Parathyroid adenoma (tissue), 2 donors: ENCODE measurements at regions not wholly inside any gene's neighbourhood (a gene's known extent, or its start where the extent isn't known, plus 50 kb on each side); places are given as distances from the start of the nearest gene placed in this dataset.
A peak's percentile ranks its signal among the peaks of the same experiment; 100 is the strongest.
"Not testable (repeated sequence)": the region's sequence is repeated elsewhere in the genome, so short reads cannot be mapped to it uniquely, and the experiment has no call there.

Source experiments
- H2AFZ ChIP-seq: fragments of 300-600 bp; sonication (generic); one replicate; pipeline ENCODE4 v1.7.0; 2017; ENCODE audit warnings: antibody characterized with exemption, mild to moderate bottlenecking
- H3K27ac ChIP-seq: fragments of 300-600 bp; sonication (generic); one replicate; pipeline ENCODE4 v1.7.0; 2017
- H3K27me3 ChIP-seq: fragments of 300-600 bp; sonication (generic); one replicate; pipeline ENCODE4 v1.7.0; 2017; ENCODE audit warnings: low read length; ENCODE audit not compliant: control insufficient read depth, insufficient read depth
- H3K36me3 ChIP-seq: fragments of 300-600 bp; sonication (generic); one replicate; pipeline ENCODE4 v1.7.0; 2017; ENCODE audit warnings: low read length; ENCODE audit not compliant: control insufficient read depth, insufficient read depth
- H3K4me1 ChIP-seq: fragments of 300-600 bp; sonication (generic); one replicate; pipeline ENCODE4 v1.7.0; 2017; ENCODE audit warnings: control low read depth
- H3K4me2 ChIP-seq: fragments of 300-600 bp; sonication (generic); one replicate; pipeline ENCODE4 v1.7.0; 2017; ENCODE audit warnings: low read length
- H3K4me3 ChIP-seq: fragments of 300-600 bp; sonication (generic); one replicate; pipeline ENCODE4 v1.7.0; 2017; ENCODE audit warnings: low read depth, low read length
- H3K79me2 ChIP-seq: fragments of 300-600 bp; sonication (generic); one replicate; pipeline ENCODE4 v1.7.0; 2017; ENCODE audit warnings: control low read depth
- H3K9ac ChIP-seq: fragments of 300-600 bp; sonication (generic); one replicate; pipeline ENCODE4 v1.7.0; 2017; ENCODE audit warnings: mild to moderate bottlenecking
- H3K9me3 ChIP-seq: fragments of 300-600 bp; sonication (generic); one replicate; pipeline ENCODE4 v1.7.0; 2017; ENCODE audit warnings: low read length; ENCODE audit not compliant: control insufficient read depth
- CTCF ChIP-seq: fragments of 300-600 bp; sonication (generic); IDR thresholded peaks from one replicate; pipeline ENCODE4 v1.7.0; 2017; ENCODE audit warnings: antibody characterized with exemption, mild to moderate bottlenecking
- donor health status: primary hyperparathyroidism.

GRCh38 chr7:66549466-66549865 lies 79.2 kb upstream of the KCTD7 start:
- Histone ChIP-seq H2AFZ (no peak overlapping the region), H3K27ac (no peak overlapping the region), H3K4me2 (no peak overlapping the region), H3K36me3 (no peaks in the 10 kb centered on the region), H3K27me3 (no peaks in the 10 kb centered on the region), H3K4me3 (no peak overlapping the region), H3K9me3 (no peaks in the 10 kb centered on the region), H3K9ac (no peak overlapping the region), H3K79me2 (peaks cover 18% of the 10 kb centered on the region), H3K4me1 (peaks cover 11% of the 10 kb centered on the region)
- TF ChIP-seq CTCF = no peak

- no peak overlapping the region for H2AFZ ChIP-seq
- H3K27ac ChIP-seq = peak overlapping the region; percentile 99
- H3K4me1 ChIP-seq = peaks cover 24% of the 10 kb centered on the region
- no peaks in the 10 kb centered on the region for H3K9me3 ChIP-seq
- H3K4me3 ChIP-seq = no peak overlapping the region
- no peak overlapping the region for H3K4me2 ChIP-seq
- H3K9ac ChIP-seq = no peak overlapping the region
- no peaks in the 10 kb centered on the region for H3K36me3 ChIP-seq
- H3K27me3 ChIP-seq = no peaks in the 10 kb centered on the region
- TF ChIP-seq CTCF = no peak
- peaks cover 23% of the 10 kb centered on the region for H3K79me2 ChIP-seq
These were observed 75.7 kb upstream of the KCTD7 start for GRCh38 chr7:66553001-66553400.

- not testable (repeated sequence) for H3K4me3 ChIP-seq, H3K36me3 ChIP-seq, H3K27me3 ChIP-seq, H3K4me2 ChIP-seq, H3K9me3 ChIP-seq
- peaks cover 30% of the 10 kb centered on the region for H3K79me2 ChIP-seq
- H3K4me1 ChIP-seq = peaks cover 24% of the 10 kb centered on the region
- peak overlapping the region; percentile 99 for H3K27ac ChIP-seq
- H3K9ac ChIP-seq = peak overlapping the region; percentile 3
- peak overlapping the region; percentile 17 for H2AFZ ChIP-seq
These were observed 75.0 kb upstream of the KCTD7 start for GRCh38 chr7:66553675-66554074.

GRCh38 chr7:66554291-66554690 lies 74.4 kb upstream of the KCTD7 start:
- H3K27me3 ChIP-seq, H3K36me3 ChIP-seq, H3K9me3 ChIP-seq: not testable (repeated sequence)
- Histone ChIP-seq H3K9ac (peak overlapping the region; percentile 3), H3K79me2 (peaks cover 32% of the 10 kb centered on the region), H2AFZ (peak overlapping the region; percentile 5), H3K27ac (peak overlapping the region; percentile 99), H3K4me3 (peak overlapping the region; percentile 36), H3K4me1 (peaks cover 24% of the 10 kb centered on the region), H3K4me2 (peak overlapping the region; percentile 21)

- peaks cover 24% of the 10 kb centered on the region for H3K4me1 ChIP-seq
- H3K4me3 ChIP-seq = peak overlapping the region; percentile 36
- peak overlapping the region; percentile 99 for H3K27ac ChIP-seq
- H3K4me2 ChIP-seq = peak overlapping the region; percentile 25
- H3K9ac ChIP-seq, H3K36me3 ChIP-seq, H3K9me3 ChIP-seq, H3K27me3 ChIP-seq: not testable (repeated sequence)
- H3K79me2 ChIP-seq = peaks cover 27% of the 10 kb centered on the region
- H2AFZ ChIP-seq = peak overlapping the region; percentile 43
These were observed 73.7 kb upstream of the KCTD7 start for GRCh38 chr7:66554842-66555430.

- H3K4me3 ChIP-seq = no peak overlapping the region
- H3K4me1 ChIP-seq = peaks cover 24% of the 10 kb centered on the region
- no peak overlapping the region for H2AFZ ChIP-seq
- H3K9ac ChIP-seq = no peak overlapping the region
- no peak overlapping the region for H3K4me2 ChIP-seq
- no peaks in the 10 kb centered on the region for H3K27me3 ChIP-seq
- peaks cover 30% of the 10 kb centered on the region for H3K79me2 ChIP-seq
- H3K27ac ChIP-seq = no peak overlapping the region
- H3K36me3 ChIP-seq = no peaks in the 10 kb centered on the region
- no peak for TF ChIP-seq CTCF
- H3K9me3 ChIP-seq = no peaks in the 10 kb centered on the region
These were observed 72.5 kb upstream of the KCTD7 start for GRCh38 chr7:66556177-66556548.
